ENCODE measurements at regions not wholly inside any gene's neighbourhood (a gene's known extent, or its start where the extent isn't known, plus 50 kb on each side); places are given as distances from the start of the nearest gene placed in this dataset.

- DNase-seq (ENCODE audit: low read depth in 2 of 2) = no peak
Measured at GRCh38 chr9:78599926-78600325, 303.0 kb downstream of the PSAT1 start.

- no peak for DNase-seq (ENCODE audit: low read depth in 2 of 2)
Measured at GRCh38 chr9:78601957-78602565, 305.1 kb downstream of the PSAT1 start.

- no peak for DNase-seq (ENCODE audit: low read depth in 2 of 2)
Measured at GRCh38 chr9:78605041-78606000, 308.4 kb downstream of the PSAT1 start.

GRCh38 chr9:78606001-78606379, 309.1 kb downstream of the PSAT1 start:
- DNase-seq (ENCODE audit: low read depth in 2 of 2) = no peak

DNA sequence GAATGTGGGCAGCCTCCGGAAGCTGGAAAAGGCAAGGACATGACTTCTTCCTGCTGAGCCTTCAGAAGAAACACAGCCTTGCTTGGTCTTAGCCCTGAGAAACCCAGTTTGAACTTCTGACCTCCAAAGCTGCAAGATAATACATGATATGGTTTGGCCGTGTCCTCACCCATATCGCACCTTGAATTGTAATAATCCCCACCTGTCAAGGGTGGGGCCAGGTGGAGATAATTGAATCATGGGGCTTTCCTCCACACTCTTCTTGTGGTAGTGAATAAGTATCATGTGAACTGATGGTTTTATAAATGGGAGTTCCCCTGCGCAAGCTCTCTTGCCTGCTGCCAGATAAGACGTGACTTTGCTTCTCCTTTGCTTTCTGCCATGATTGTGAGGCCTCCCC, 310.9 kb downstream of the PSAT1 start:
- DNase-seq (ENCODE audit: low read depth in 2 of 2) = no peak

- DNase-seq (ENCODE audit: low read depth in 2 of 2) = no peak
Measured at GRCh38 chr9:78609450-78609849, 312.5 kb downstream of the PSAT1 start.

DNA sequence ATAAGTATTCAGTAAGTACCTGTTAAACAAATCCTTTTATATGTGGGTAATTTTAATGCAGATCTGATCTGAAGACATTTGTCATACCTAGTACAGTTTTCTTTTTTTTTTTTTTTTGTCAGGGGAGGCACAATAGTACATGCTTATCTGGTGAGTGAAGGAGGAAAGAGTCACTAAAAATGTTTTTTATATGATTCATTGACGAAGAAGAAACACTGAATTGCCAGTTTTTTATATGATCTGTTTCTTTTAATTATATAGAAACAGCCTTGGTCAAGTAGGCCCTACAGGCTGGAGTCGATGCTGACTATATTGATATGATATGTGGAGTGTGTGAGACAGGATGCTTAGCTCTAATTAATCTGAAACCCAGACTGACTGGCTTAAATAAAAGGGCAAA, 315.2 kb downstream of the PSAT1 start:
- no peak for DNase-seq (ENCODE audit: low read depth in 2 of 2)

DNA sequence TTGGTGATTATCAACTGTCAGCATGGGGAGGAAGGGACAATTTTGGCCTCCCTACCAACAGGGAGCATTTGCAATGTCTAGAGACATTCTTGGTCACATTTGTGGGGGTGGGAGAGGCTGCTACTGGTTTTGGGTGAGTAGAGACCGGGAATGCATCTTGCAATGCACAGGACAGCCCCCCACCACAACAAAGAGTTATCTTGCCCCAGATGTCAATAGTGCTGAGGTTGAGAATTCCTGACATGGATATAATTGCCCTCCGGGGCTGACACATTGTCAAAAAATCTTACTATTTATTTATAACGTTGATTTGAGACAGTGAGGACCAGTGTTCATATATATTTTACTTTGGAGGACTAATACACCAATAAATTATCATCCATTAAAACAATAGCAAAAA, 316.1 kb downstream of the PSAT1 start:
- DNase-seq (ENCODE audit: low read depth in 2 of 2) = no peak

DNA sequence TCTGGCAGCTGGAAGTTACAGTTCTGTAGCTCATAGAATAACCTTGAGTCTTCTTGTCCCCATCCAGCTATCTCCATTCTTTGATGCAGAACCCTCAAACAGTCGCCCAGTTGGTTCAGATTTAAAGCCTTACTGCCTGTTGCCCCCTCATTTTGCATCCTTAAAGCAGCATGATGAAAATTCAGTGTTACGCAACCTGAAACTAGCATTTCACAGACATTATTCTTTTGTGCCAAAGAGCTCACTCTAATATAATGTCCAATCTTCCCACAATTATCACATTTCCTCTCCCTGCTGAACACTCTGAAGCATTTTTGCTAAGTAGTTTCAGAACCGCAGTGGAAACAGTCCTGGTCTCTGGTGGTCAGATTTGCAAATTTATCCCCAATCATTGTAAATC, 318.0 kb downstream of the PSAT1 start:
- no peak for DNase-seq (ENCODE audit: low read depth in 2 of 2)

GRCh38 chr9:78615372-78615771, 318.4 kb downstream of the PSAT1 start:
- no peak for DNase-seq (ENCODE audit: low read depth in 2 of 2)

DNA sequence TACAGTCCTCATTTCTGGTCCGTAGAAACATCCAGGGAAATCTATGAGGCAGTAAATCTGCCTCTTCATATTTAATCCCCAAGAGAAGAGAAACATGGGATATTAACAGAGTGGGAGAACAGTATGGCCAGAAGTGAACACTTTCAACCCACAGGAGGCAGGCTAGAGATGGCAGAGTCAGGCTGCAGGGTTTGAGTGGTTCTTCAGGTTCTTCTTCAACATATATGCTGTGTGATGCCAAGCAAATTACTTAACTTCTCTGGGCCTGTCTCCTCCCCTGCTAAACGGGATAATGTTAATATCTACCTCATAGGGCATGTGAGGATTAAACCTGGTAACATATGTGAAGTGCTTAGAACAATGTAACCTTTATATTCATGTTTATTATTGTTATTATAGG, 321.8 kb downstream of the PSAT1 start:
- no peak for DNase-seq (ENCODE audit: low read depth in 2 of 2)

- DNase-seq (ENCODE audit: low read depth in 2 of 2) = no peak
Measured at GRCh38 chr9:78620303-78620702, 323.4 kb downstream of the PSAT1 start.

- no peak for DNase-seq (ENCODE audit: low read depth in 2 of 2)
Measured at GRCh38 chr9:78620764-78621163, 323.8 kb downstream of the PSAT1 start.

DNA sequence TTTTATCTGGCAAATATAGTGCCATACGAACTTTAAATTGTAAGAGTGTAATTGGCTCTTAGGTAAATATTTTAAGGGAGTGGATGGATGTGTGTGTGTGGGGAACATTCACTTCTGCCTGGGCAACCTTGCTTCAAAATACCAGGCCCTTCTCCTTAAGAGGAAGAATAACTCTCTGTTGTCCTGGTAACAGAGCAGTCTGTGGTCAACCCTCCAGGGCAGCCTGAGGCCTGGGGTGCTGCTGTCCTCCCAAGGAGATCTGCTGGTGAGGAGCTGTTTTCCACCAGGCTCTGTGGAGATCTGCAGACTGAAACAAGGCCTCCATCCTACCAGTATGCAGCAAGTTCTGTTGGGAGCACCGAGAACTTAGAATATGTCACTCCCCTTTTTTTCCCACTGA, 325.2 kb downstream of the PSAT1 start:
- no peak for DNase-seq (ENCODE audit: low read depth in 2 of 2)

GRCh38 chr9:78626971-78627370, 330.0 kb downstream of the PSAT1 start:
- DNase-seq (ENCODE audit: low read depth in 2 of 2) = no peak

DNA sequence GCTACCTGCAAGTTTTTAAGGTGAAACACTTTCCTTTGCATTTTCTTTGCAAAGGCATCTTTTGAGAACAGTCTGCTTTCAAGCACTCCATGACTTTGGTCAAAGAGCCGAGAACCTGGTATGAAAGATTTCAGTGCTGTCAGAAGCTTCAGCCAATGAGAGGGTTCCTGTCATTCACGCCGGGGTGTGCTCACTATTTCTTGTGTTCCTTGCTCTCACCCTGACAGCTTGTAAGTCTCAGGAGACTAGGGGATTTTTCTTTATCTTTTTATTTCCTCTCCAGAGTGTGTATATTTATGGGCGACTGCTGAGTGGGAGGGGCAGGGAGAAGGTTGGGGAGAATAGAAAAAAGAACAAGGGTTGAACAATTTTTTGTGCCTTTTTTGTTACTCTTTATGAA, 334.0 kb downstream of the PSAT1 start:
- DNase-seq (ENCODE audit: low read depth in 2 of 2) = no peak

DNA sequence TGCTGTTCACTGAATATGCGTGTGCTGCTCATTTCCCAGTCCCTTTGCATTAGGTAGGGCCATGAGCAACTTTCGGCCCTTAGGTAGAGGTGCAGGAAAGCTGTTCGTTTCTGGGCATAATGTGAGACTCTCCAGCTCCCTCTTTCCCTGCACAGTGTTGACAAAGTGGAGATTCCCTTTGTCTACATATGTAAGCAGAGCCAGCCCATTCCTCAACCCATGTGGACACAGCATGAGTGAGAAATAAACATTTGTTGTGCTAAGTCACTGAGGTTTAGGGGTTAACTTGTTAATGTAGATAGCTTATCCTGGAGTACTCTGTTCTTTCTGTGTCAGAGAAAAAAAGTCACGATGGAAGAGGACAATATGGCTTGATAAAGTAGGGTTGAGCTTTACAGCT, 343.8 kb downstream of the PSAT1 start:
- DNase-seq (ENCODE audit: low read depth in 2 of 2) = no peak

DNA sequence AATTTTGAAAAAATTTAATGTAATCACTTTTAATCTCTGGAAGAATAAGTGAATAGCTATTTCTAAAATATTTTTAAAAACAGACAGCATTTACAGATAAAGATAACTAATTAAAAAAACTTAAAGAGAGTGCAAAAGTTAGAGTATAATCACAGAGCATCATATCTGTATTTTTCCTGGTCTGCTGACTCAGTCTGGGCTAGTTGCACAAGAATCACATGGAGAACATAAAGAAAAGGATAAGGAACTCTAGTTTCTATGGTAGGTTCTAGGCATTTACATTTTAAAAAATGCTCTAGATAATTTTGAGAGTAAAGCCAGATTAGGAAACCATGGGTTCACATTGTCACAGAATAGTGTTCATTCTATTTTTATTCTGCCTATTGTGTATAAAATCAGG, 347.4 kb downstream of the PSAT1 start:
- no peak for DNase-seq (ENCODE audit: low read depth in 2 of 2)

- no peak for DNase-seq (ENCODE audit: low read depth in 2 of 2)
Measured at GRCh38 chr9:78654324-78654723, 357.4 kb downstream of the PSAT1 start.

DNA sequence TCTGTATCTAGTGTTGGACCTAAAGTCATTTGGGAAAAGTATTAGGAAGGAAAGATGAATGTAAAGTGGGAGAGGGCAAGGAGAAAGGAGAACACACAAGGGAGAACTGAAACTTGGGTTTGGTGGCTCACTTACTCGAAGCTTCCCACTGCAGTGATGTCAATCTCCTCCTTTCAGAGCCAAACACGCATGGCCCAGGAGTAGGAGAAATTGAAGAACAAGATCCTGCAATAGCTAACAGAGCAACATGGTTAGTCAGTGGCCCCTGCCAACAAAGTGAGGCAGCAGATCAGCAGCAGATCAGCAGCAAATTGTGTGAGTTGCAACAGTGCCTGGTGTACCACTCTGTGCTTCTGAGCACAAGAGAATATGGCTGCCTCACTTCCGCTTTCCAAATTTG, 366.4 kb downstream of the PSAT1 start:
- DNase-seq (ENCODE audit: low read depth in 2 of 2) = no peak

GRCh38 chr9:78664370-78664769, 367.4 kb downstream of the PSAT1 start:
- DNase-seq (ENCODE audit: low read depth in 2 of 2) = no peak

DNA sequence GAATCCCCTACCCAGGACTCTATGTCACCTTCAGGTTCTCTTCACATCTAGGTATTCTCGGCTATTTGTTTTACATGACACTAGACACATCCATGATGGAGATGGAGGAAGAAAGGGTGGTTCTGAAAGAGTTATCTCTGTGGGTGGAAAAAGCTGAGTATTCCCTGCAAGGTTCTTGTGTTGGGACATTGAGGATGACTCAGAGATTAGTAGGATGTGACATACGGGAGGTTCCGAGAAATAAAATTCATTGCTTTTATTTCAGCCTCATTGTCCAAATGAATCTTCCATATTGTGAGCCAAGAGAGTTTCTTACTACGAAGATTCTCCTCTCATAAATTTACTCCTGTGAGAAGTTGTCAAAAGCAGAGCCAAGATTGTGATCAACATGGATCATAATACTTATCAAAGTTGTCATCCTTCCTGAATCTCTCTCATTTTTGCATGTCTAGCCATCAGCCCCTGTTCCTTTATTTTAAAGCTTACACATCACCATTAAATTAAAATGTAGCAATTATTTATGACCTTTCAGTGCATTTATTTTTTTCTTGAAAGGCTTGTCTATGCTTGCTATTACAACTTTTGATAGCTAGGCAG, 370.0 kb downstream of the PSAT1 start:
- DNase-seq (ENCODE audit: low read depth in 2 of 2) = no peak

All from stimulated activated CD8-positive, alpha-beta memory T cell treated with anti-CD3 and anti-CD28 coated beads, Interleukin-15, amount 100 ng/mL, for 48 hours (primary cell).